ENCODE measurements at regions not wholly inside any gene's neighbourhood (a gene's known extent, or its start where the extent isn't known, plus 50 kb on each side); places are given as distances from the start of the nearest gene placed in this dataset.

- TF ChIP-seq ZBTB7A (IDR thresholded peaks at IDR 0.05; ENCODE audit: low read depth) (no peak), RAD21 (IDR thresholded peaks at IDR 0.05; ENCODE audit: low read depth) (no peak), TAF1 (IDR thresholded peaks at IDR 0.05; ENCODE audit: low read depth) (no peak)
Observed at GRCh38 chr6:148658681-148659430, 88.0 kb upstream of the UST start.

- no peak for TF ChIP-seq RAD21 (IDR thresholded peaks at IDR 0.05; ENCODE audit: low read depth)
- TF ChIP-seq USF1 (IDR thresholded peaks at IDR 0.05) = no peak
- TF ChIP-seq TCF12 (IDR thresholded peaks at IDR 0.05; ENCODE audit: low read depth) = no peak
- no peak for TF ChIP-seq CEBPB (IDR thresholded peaks at IDR 0.05)
- TF ChIP-seq NFIC (IDR thresholded peaks at IDR 0.05) = no peak
- no peak for TF ChIP-seq EP300 (IDR thresholded peaks at IDR 0.05; ENCODE audit: borderline replicate concordance)
- no peak for TF ChIP-seq CREB1 (IDR thresholded peaks at IDR 0.05; ENCODE audit: low read depth)
- TF ChIP-seq TEAD4 (IDR thresholded peaks at IDR 0.05) = no peak
- TF ChIP-seq ZBTB7A (IDR thresholded peaks at IDR 0.05; ENCODE audit: low read depth) = no peak
- TF ChIP-seq TAF1 (IDR thresholded peaks at IDR 0.05; ENCODE audit: low read depth) = no peak
- TF ChIP-seq REST (IDR thresholded peaks at IDR 0.05; ENCODE audit: low read depth) = no peak
- no peak for TF ChIP-seq YY1 (IDR thresholded peaks at IDR 0.05; ENCODE audit: low read depth)
- no peak for TF ChIP-seq EGR1 (IDR thresholded peaks at IDR 0.05)
- TF ChIP-seq FOXM1 (IDR thresholded peaks at IDR 0.05; ENCODE audit: borderline replicate concordance, low read depth) = no peak
- no peak for TF ChIP-seq MAX (IDR thresholded peaks at IDR 0.05)
Observed at GRCh38 chr6:148667395-148667794, 79.4 kb upstream of the UST start.

- no peak for TF ChIP-seq TEAD4 (IDR thresholded peaks at IDR 0.05)
- no peak for TF ChIP-seq CREB1 (IDR thresholded peaks at IDR 0.05; ENCODE audit: low read depth)
- no peak for TF ChIP-seq TAF1 (IDR thresholded peaks at IDR 0.05; ENCODE audit: low read depth)
- no peak for TF ChIP-seq EGR1 (IDR thresholded peaks at IDR 0.05)
- no peak for TF ChIP-seq ZBTB7A (IDR thresholded peaks at IDR 0.05; ENCODE audit: low read depth)
- TF ChIP-seq RAD21 (IDR thresholded peaks at IDR 0.05; ENCODE audit: low read depth) = no peak
- TF ChIP-seq YY1 (IDR thresholded peaks at IDR 0.05; ENCODE audit: low read depth) = no peak
- TF ChIP-seq EP300 (IDR thresholded peaks at IDR 0.05; ENCODE audit: borderline replicate concordance) = no peak
- TF ChIP-seq REST (IDR thresholded peaks at IDR 0.05; ENCODE audit: low read depth) = no peak
- no peak for TF ChIP-seq CEBPB (IDR thresholded peaks at IDR 0.05)
- TF ChIP-seq TCF12 (IDR thresholded peaks at IDR 0.05; ENCODE audit: low read depth) = no peak
- TF ChIP-seq USF1 (IDR thresholded peaks at IDR 0.05) = no peak
- TF ChIP-seq FOXM1 (IDR thresholded peaks at IDR 0.05; ENCODE audit: borderline replicate concordance, low read depth) = no peak
- no peak for TF ChIP-seq MAX (IDR thresholded peaks at IDR 0.05)
Observed at GRCh38 chr6:148671085-148671484, 75.7 kb upstream of the UST start.

- no peak for TF ChIP-seq CREB1 (IDR thresholded peaks at IDR 0.05; ENCODE audit: low read depth)
- no peak for TF ChIP-seq MAX (IDR thresholded peaks at IDR 0.05)
- TF ChIP-seq TEAD4 (IDR thresholded peaks at IDR 0.05) = no peak
- TF ChIP-seq EP300 (IDR thresholded peaks at IDR 0.05; ENCODE audit: borderline replicate concordance) = no peak
- no peak for TF ChIP-seq YY1 (IDR thresholded peaks at IDR 0.05; ENCODE audit: low read depth)
- no peak for TF ChIP-seq NFIC (IDR thresholded peaks at IDR 0.05)
- TF ChIP-seq RAD21 (IDR thresholded peaks at IDR 0.05; ENCODE audit: low read depth) = no peak
- TF ChIP-seq CEBPB (IDR thresholded peaks at IDR 0.05) = no peak
- no peak for TF ChIP-seq FOXM1 (IDR thresholded peaks at IDR 0.05; ENCODE audit: borderline replicate concordance, low read depth)
- no peak for TF ChIP-seq TCF12 (IDR thresholded peaks at IDR 0.05; ENCODE audit: low read depth)
- no peak for TF ChIP-seq EGR1 (IDR thresholded peaks at IDR 0.05)
- TF ChIP-seq USF1 (IDR thresholded peaks at IDR 0.05) = no peak
Observed at GRCh38 chr6:148671952-148672351, 74.9 kb upstream of the UST start.

GRCh38 chr6:148674306-148674705, 72.5 kb upstream of the UST start:
- TF ChIP-seq NFIC (IDR thresholded peaks at IDR 0.05) = no peak
